ENCODE measurements at regions not wholly inside any gene's neighbourhood (a gene's known extent, or its start where the extent isn't known, plus 50 kb on each side); places are given as distances from the start of the nearest gene placed in this dataset.

DNA sequence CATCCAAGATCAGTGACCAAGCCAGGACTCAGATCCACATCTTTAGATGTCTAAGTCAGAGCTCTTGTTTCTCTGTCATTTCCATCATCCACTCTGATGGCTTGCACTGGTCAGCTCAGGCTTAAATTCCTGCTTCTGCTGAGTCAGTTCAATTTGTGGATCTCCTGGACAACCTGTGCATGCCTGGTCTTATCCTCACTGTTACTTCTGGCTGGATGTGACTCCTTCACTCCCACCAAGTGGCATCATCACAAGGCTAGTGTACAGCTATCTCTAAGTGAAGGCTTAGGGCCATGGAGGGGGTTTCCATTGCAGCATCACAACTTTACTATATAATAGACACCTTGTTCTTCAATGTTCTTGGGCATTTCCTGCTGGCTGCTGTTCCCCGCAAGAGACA lies 102.9 kb downstream of the EMP1 start:
- no peak overlapping the region for H3K4me3 ChIP-seq (ENCODE audit: low read depth, low read length)
- DNase-seq (ENCODE audit: low read depth), result no peak

GRCh38 chr12:13293096-13293495 lies 96.6 kb downstream of the EMP1 start:
- DNase-seq (ENCODE audit: low read depth), result no peak
- no peak overlapping the region for H3K4me3 ChIP-seq (ENCODE audit: low read depth, low read length)

- no peak overlapping the region for H3K4me3 ChIP-seq (ENCODE audit: low read depth, low read length)
- DNase-seq (ENCODE audit: low read depth), result peak; percentile 42
These were observed 93.2 kb downstream of the EMP1 start for GRCh38 chr12:13289653-13290289.

DNA sequence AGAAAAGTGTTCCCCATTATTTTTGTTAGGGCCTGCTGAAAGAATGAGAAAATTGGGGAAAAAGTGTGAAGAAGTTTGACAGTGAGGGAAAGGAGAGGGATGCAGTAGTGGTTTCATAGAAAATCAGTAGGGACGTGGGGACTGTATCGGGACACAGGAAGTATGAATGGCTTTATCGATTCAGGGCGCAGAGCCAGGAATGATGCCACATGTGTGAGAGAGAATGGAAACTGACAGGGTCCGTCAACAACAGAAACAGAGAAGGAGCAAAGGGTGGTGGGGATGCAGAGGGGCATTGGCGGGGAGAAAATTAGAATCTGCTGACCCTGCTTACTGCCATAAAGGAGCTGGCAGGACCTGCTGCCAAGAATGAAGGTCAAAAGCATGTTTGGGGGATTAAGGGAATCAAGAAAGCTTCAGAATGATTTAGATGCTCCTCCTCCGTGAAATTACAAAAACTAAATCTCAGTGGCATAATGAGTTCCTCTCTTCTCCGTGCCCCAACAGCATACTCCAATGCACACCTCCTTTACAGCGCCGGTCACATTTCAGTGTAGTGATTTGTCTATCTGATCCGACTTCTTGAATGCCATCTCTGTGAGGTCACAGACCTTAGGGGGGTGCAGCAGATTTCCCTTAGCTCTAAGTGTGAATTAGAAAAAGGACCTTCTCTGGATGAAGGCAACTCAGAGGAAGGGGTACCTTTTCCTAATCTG lies 92.6 kb downstream of the EMP1 start:
- H3K4me3 ChIP-seq (ENCODE audit: low read depth, low read length), result no peak overlapping the region
- no peak for DNase-seq (ENCODE audit: low read depth)

GRCh38 chr12:13288501-13288900 lies 92.0 kb downstream of the EMP1 start:
- no peak for DNase-seq (ENCODE audit: low read depth)
- H3K4me3 ChIP-seq (ENCODE audit: low read depth, low read length), result no peak overlapping the region

DNA sequence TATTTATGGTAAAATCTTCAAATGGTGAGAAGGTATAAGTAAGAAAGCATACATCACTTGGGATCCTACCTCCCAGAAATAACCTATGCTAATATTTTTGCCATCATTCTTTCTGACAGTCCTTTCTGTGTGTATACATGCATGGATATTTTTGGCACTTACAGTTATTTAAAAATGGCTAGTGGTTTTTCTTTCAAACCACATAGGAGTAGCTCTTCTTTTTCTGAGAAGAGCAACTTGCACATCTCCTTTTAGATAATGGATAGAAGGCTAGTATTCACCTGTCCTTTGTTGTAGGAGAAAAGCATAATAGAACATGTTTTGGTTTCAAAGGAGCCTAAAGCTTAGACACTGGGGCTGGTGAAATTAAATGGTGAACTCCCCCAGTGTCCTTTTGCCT lies 87.3 kb downstream of the EMP1 start:
- no peak overlapping the region for H3K4me3 ChIP-seq (ENCODE audit: low read depth, low read length)
- DNase-seq (ENCODE audit: low read depth), result no peak

DNA sequence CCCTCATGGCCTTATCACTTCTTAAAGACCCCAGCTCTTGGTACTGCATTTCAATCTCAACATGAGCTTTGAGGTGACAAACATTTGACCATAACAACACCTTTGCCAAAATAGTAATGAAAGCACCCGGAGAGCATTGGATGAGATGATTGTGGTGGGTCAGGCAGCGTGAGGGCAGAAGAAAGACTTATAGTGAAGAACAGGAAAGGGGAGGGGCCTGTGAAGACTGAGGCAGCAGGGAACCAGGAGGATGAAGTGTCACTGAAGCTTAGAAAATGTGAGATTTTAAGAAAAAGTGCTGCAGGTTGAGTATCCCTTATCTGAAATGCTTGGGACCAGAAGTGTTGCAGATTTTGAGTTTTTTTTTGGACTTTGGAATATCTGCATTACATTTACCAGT lies 86.3 kb downstream of the EMP1 start:
- no peak for DNase-seq (ENCODE audit: low read depth)

GRCh38 chr12:13278249-13278787 lies 81.8 kb downstream of the EMP1 start:
- DNase-seq (ENCODE audit: low read depth), result peak; percentile 27
- no peak overlapping the region for H3K4me3 ChIP-seq (ENCODE audit: low read depth, low read length)

More for the DNA sequence above, 86.3 kb downstream of the EMP1 start:
- H3K4me3 ChIP-seq (ENCODE audit: low read depth, low read length), result no peak overlapping the region

- no peak for DNase-seq (ENCODE audit: low read depth)
- no peak overlapping the region for H3K4me3 ChIP-seq (ENCODE audit: low read depth, low read length)
These were observed 80.8 kb downstream of the EMP1 start for GRCh38 chr12:13277293-13277692.

- DNase-seq (ENCODE audit: low read depth), result no peak
- H3K4me3 ChIP-seq (ENCODE audit: low read depth, low read length), result no peak overlapping the region
These were observed 78.9 kb downstream of the EMP1 start for GRCh38 chr12:13275241-13276085.

DNA sequence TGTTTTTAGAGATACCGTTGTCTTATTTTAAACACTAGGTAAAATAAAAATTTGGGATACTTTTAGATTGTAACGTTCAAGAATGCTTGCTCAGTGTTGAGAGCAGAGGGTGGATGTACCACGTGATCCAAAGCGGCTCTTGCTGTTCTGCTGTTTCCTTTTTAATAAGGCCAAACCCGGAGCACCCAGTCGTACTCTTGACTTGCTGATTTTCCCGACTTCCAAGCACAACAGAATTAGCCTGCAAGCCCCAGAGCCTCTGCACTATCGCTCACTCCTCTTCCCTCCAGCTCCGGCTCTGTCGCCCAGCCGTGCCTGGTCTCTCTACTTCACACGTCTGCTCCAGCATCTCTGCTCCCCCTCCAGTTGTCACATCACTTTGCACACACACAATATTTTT lies 77.3 kb downstream of the EMP1 start:
- no peak overlapping the region for H3K4me3 ChIP-seq (ENCODE audit: low read depth, low read length)
- no peak for DNase-seq (ENCODE audit: low read depth)

DNA sequence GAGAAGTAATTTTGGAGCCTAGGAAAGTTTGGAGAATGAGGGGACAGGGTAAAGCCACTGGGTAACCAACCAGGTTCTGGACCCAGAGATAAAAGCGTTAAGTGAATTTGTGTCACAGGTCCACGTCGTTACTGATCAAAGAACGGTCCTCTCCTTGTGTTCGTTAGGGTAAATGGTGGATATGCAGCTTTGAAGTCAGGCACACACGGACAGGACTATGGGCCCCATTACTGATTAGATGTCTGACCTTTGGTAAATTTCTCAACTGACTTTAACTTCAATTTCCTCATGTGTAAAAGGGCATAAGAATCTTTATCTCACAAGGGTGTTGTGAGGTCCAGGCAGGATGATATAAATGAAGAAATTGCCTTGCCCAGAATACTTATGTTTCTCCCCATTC lies 76.6 kb downstream of the EMP1 start:
- no peak overlapping the region for H3K4me3 ChIP-seq (ENCODE audit: low read depth, low read length)
- no peak for DNase-seq (ENCODE audit: low read depth)

- H3K4me3 ChIP-seq (ENCODE audit: low read depth, low read length), result no peak overlapping the region
- no peak for DNase-seq (ENCODE audit: low read depth)
These were observed 74.3 kb downstream of the EMP1 start for GRCh38 chr12:13270817-13271216.

Measured in skeletal muscle cell (primary cell).